Kidney (tissue), 13 donors: ENCODE measurements at regions not wholly inside any gene's neighbourhood (a gene's known extent, or its start where the extent isn't known, plus 50 kb on each side); places are given as distances from the start of the nearest gene placed in this dataset.

ENCODE experiments used
- DNase-seq, 5 donors: peaks; one replicate each; pipeline ENCODE4 v3.0.0-alpha.2; 2013 to 2020
- FAIRE-seq: peaks from 2 replicates; lab custom pipeline; 2012; peaks lifted over from hg19 to GRCh38; lab: Jason Lieb, UNC
- H3K27ac ChIP-seq, 2 donors: one replicate each; pipeline ENCODE4 v1.7.0; 2013; ENCODE audit warnings: low read depth in 2 of 2, low read length in 2 of 2, inconsistent platforms in 1 of 2
- H3K27me3 ChIP-seq: one replicate; pipeline ENCODE4 v1.7.1; 2013; ENCODE audit warnings: low read length, inconsistent platforms; ENCODE audit not compliant: control insufficient read depth, insufficient read depth
- H3K36me3 ChIP-seq, 3 donors: one replicate each; pipeline versions ENCODE4 v1.7.0 to v1.7.1; 2013; ENCODE audit warnings: low read length in 3 of 3, control low read depth in 1 of 3, inconsistent platforms in 1 of 3; ENCODE audit not compliant: insufficient read depth in 3 of 3, control insufficient read depth in 2 of 3
- H3K4me1 ChIP-seq, 3 donors: one replicate each; pipeline versions ENCODE4 v1.7.0 to v1.7.1; 2013; ENCODE audit warnings: low read length in 3 of 3, inconsistent platforms in 1 of 3, low read depth in 1 of 3; ENCODE audit not compliant: control insufficient read depth in 2 of 3, insufficient read depth in 2 of 3
- H3K4me3 ChIP-seq, 3 donors: one replicate each; pipeline versions ENCODE4 v1.7.0 to v1.8.1; 2013; ENCODE audit warnings: low read length in 3 of 3, control low read depth in 1 of 3, inconsistent platforms in 1 of 3
- H3K9ac ChIP-seq, 3 donors: one replicate each; pipeline versions ENCODE4 v1.7.0 to v1.7.1; 2013; ENCODE audit warnings: low read length in 3 of 3, control low read depth in 1 of 3, inconsistent platforms in 1 of 3
- H3K9me3 ChIP-seq, 3 donors: one replicate each; pipeline versions ENCODE4 v1.7.0 to v1.7.1; 2013; ENCODE audit warnings: low read length in 3 of 3, control low read depth in 1 of 3, inconsistent platforms in 1 of 3; ENCODE audit not compliant: control insufficient read depth in 2 of 3, insufficient read depth in 1 of 3
- intact Hi-C: fragments of 100-400 bp; cut with DNase I; formaldehyde crosslinking; loops from one replicate; pipeline ENCODE4 v1.11.1; 2022
- TF ChIP-seq, protein P1 (sequence below): IDR thresholded peaks from 3 replicates; pipeline ENCODE4 v1.5.1; 2012; ENCODE audit warnings: mild to moderate bottlenecking, moderate library complexity, borderline replicate concordance; ENCODE audit not compliant: insufficient read depth; ENCODE audit errors: extremely low read depth
- donor health status: control.
- donor health status: control.
- donor health status: control.
- donor health status: control.
- donor health status: control.
- donor health status: DM: yes; HTN: yes; CAD: no.
- donor health status: Normal renal cell carcinoma (clear cell type).

DNA sequence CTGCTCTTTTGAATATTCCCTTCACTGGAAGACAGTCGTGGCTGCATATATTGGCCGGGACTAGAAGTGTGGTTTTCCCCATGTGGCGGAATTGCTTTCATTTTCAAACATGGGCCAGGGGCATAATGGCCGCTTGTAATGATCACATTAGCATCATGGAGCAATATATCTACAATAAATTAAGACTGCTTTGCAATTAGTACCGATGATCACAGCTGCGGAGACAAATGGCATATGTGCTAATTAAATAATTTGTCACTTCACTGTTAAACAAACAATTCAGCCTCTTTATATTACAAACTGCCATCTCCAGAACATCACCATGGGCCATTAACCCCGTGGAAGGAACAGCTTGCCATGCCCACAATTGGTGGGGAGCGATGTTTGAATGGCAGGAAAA lies 68.2 kb upstream of the OLIG2 start:
- H3K36me3 ChIP-seq: no peaks in the 10 kb centered on the region
- no peak overlapping the region for H3K27ac ChIP-seq
- FAIRE-seq (no peak), DNase-seq (peak in 1 of 5 donors; percentile 34)
- no peak overlapping the region for H3K4me3 ChIP-seq
- TF ChIP-seq, protein P1, sequence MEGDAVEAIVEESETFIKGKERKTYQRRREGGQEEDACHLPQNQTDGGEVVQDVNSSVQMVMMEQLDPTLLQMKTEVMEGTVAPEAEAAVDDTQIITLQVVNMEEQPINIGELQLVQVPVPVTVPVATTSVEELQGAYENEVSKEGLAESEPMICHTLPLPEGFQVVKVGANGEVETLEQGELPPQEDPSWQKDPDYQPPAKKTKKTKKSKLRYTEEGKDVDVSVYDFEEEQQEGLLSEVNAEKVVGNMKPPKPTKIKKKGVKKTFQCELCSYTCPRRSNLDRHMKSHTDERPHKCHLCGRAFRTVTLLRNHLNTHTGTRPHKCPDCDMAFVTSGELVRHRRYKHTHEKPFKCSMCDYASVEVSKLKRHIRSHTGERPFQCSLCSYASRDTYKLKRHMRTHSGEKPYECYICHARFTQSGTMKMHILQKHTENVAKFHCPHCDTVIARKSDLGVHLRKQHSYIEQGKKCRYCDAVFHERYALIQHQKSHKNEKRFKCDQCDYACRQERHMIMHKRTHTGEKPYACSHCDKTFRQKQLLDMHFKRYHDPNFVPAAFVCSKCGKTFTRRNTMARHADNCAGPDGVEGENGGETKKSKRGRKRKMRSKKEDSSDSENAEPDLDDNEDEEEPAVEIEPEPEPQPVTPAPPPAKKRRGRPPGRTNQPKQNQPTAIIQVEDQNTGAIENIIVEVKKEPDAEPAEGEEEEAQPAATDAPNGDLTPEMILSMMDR: no peak
- no peaks in the 10 kb centered on the region for H3K4me1 ChIP-seq
- no peak overlapping the region for H3K9ac ChIP-seq
- peaks cover 14% of the 10 kb centered on the region for H3K27me3 ChIP-seq
- H3K9me3 ChIP-seq: no peaks in the 10 kb centered on the region
- intact Hi-C loops: no loop called here

DNA sequence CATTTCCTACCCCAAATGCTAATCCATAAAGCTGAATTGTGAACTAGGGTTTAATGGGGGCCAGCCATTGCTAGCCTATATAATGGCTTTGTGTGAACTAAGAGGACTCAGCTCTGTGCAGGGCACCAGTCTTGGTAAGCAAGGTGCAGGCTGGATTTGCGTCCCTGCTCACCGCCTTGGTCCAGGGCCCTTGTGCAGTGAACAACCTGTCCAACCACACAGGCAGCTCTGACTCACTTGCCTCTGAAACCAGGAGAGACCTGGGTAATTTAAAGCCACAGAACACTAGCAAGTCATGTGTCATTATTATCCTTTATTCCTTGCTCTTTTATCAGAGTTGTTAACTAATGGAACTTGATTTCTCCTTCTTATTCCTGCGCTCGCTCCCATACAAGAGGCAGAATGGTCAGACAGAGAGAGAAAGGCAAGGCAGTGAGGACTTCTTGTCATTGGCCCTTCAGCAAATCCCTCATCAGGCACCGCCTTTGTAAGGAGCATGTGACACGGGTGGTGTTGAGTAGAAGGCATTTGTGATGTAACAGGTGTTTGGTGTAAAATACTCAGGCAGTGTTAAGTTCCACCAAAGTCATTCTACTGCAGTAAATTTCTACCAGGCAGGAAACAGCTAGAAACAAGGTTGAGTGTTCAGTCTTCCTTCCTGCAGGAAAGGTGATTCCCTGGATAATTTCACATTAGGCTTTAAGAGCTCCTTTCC lies 67.3 kb upstream of the OLIG2 start:
- peaks cover 12% of the 10 kb centered on the region for H3K27me3 ChIP-seq
- FAIRE-seq (no peak), DNase-seq (peak in 3 of 5 donors; percentile 47 to 77 (median 76))
- no peaks in the 10 kb centered on the region for H3K9me3 ChIP-seq
- intact Hi-C loops: no loop called here
- no peak overlapping the region for H3K27ac ChIP-seq
- H3K4me1 ChIP-seq: no peaks in the 10 kb centered on the region
- TF ChIP-seq, protein P1: no peak
- H3K4me3 ChIP-seq: no peak overlapping the region
- no peak overlapping the region for H3K9ac ChIP-seq
- no peaks in the 10 kb centered on the region for H3K36me3 ChIP-seq

DNA sequence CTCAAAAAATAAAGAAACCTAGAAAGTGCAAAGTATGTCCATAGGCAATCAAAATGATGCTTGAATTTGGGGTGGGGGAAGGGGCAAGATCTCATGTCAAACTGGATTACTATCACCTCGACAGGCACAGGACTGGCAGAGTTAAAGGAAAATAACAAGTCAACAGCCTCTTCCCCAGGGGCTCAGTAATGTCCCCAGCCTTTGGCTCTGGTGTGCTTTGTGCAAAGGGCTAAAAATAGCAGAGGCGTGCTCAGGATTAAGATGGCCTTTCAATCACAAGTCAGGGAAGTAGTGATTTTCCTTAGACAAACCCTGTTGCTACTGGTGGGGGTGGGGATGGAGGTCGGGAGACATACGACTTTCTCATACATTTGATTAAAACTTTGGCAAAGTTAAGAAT lies 63.5 kb upstream of the OLIG2 start:
- Histone ChIP-seq H3K36me3 (no peaks in the 10 kb centered on the region), H3K4me3 (no peak overlapping the region), H3K4me1 (no peaks in the 10 kb centered on the region), H3K27me3 (peaks cover 2% of the 10 kb centered on the region), H3K9me3 (no peaks in the 10 kb centered on the region), H3K27ac (no peak overlapping the region), H3K9ac (no peak overlapping the region)
- intact Hi-C loops: no loop called here
- no peak for FAIRE-seq
- TF ChIP-seq, protein P1: no peak
- no peak for DNase-seq
